Activated T-helper 1 cell treated with anti-CD3 and anti-CD28 coated beads, Interleukin-12 subunit alpha, Interleukin-12 subunit beta, Interleukin-2, Interleukin-4 antibody, amounts not matched to agents 30 ng/mL and 10 ng/mL and 1 ng/mL, durations not matched to agents 14 hours and 24 hours and 36 hours (primary cell): ENCODE measurements at regions not wholly inside any gene's neighbourhood (a gene's known extent, or its start where the extent isn't known, plus 50 kb on each side); places are given as distances from the start of the nearest gene placed in this dataset.
"Not testable (repeated sequence)": the region's sequence is repeated elsewhere in the genome, so short reads cannot be mapped to it uniquely, and the experiment has no call there.

Experiments
- DNase-seq: peaks from one replicate; pipeline ENCODE4 v3.0.0; 2021; ENCODE audit warnings: low spot score
- H3K27ac Mint-ChIP-seq: one replicate; pipeline ENCODE4 v1.8.0; 2021; ENCODE audit warnings: mild to moderate bottlenecking, mixed read lengths
- H3K27me3 Mint-ChIP-seq: one replicate; pipeline ENCODE4 v1.8.0; 2022; ENCODE audit warnings: mild to moderate bottlenecking, moderate library complexity, mixed read lengths; ENCODE audit not compliant: insufficient read depth
- H3K36me3 Mint-ChIP-seq: one replicate; pipeline ENCODE4 v1.8.0; 2021; ENCODE audit warnings: low read depth, mixed read lengths
- H3K4me1 Mint-ChIP-seq: one replicate; pipeline ENCODE4 v1.8.0; 2021; ENCODE audit warnings: low read depth, mixed read lengths
- H3K4me3 Mint-ChIP-seq: one replicate; pipeline ENCODE4 v1.8.0; 2021; ENCODE audit warnings: mild to moderate bottlenecking, moderate library complexity, mixed read lengths
- H3K9me3 Mint-ChIP-seq: one replicate; pipeline ENCODE4 v1.8.0; 2021; ENCODE audit warnings: mixed read lengths
- intact Hi-C: fragments of 100-400 bp; cut with micrococcal nuclease; formaldehyde crosslinking; loops from one replicate; pipeline ENCODE4 v1.15.1; 2024

- DNase-seq = no peak
- Mint-ChIP-seq H3K27me3 (no peaks in the 10 kb centered on the region), H3K4me1 (no peaks in the 10 kb centered on the region), H3K9me3 (no peaks in the 10 kb centered on the region), H3K4me3 (no peak overlapping the region), H3K36me3 (no peaks in the 10 kb centered on the region), H3K27ac (no peak overlapping the region)
- intact Hi-C loops = no loop called here
These were observed 346.1 kb downstream of the SI start for GRCh38 chr3:164732166-164732565.

GRCh38 chr3:164730815-164731360 lies 347.4 kb downstream of the SI start:
- no peak overlapping the region for H3K27ac Mint-ChIP-seq
- intact Hi-C loops = no loop called here
- H3K4me1 Mint-ChIP-seq = no peaks in the 10 kb centered on the region
- no peaks in the 10 kb centered on the region for H3K9me3 Mint-ChIP-seq
- no peaks in the 10 kb centered on the region for H3K36me3 Mint-ChIP-seq
- no peaks in the 10 kb centered on the region for H3K27me3 Mint-ChIP-seq
- DNase-seq = no peak
- no peak overlapping the region for H3K4me3 Mint-ChIP-seq

DNA sequence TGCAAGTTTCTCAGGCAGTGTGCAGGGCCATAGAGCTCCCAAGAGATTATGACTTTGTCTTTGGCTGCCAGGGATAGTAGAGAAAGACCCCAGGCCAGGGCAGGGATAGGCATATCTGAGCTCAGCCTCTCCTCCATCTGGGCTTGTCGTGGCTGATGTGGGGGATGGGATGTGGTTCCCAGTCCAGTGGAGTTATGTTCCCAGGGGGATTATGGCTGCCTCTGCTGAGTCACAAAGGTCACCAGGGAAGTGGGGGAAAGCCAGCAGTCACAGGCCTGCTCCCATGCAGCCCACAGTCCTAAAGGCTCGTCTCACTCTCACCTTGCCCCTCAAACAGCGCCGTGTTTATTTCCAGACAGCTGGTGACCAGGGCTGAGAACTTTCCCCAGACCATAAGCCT lies 354.9 kb downstream of the SI start:
- H3K4me3 Mint-ChIP-seq = no peak overlapping the region
- no peaks in the 10 kb centered on the region for H3K27me3 Mint-ChIP-seq
- H3K36me3 Mint-ChIP-seq = no peaks in the 10 kb centered on the region
- intact Hi-C loops = no loop called here
- peaks cover 14% of the 10 kb centered on the region for H3K9me3 Mint-ChIP-seq
- no peak overlapping the region for H3K27ac Mint-ChIP-seq
- H3K4me1 Mint-ChIP-seq = no peaks in the 10 kb centered on the region
- no peak for DNase-seq

DNA sequence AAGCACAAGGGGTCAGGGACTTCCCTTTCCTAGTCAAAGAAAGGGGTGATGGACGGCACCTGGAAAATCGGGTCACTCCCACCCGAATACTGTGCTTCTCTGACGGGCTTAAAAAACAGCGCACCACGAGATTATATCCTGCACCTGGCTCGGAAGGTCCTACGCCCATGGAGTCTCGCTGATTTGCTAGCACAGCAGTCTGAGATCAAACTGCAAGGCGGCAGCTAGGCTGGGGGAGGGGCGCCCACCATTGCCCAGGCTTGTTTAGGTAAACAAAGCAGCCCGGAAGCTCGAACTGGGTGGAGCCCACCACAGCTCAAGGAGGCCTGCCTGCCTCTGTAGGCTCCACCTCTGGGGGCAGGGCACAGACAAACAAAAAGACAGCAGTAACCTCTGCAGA lies 375.5 kb downstream of the SI start:
- H3K27ac Mint-ChIP-seq, intact Hi-C loops, H3K9me3 Mint-ChIP-seq, DNase-seq, H3K4me1 Mint-ChIP-seq, H3K27me3 Mint-ChIP-seq, H3K36me3 Mint-ChIP-seq, H3K4me3 Mint-ChIP-seq: not testable (repeated sequence)

DNA sequence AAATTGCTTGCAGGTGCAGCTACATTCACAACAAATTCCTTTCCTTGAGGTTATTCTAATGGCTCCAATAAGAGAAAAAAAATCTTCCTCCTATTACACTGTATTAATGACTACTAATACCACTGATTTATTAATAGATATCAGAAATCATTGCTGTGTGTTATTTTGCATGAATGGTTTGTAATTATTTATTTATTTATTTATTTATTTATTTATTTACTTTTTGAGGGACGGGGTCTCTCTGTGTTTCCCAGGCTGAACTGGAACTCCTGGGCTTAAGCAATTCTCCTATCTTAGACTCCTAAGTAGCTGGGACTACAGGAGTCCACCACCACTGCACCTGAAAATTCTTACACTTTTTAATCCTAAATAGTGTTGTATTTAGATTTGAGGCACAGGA lies 390.4 kb downstream of the SI start:
- no peaks in the 10 kb centered on the region for H3K36me3 Mint-ChIP-seq
- DNase-seq = no peak
- H3K27ac Mint-ChIP-seq = no peak overlapping the region
- H3K27me3 Mint-ChIP-seq = no peaks in the 10 kb centered on the region
- H3K4me3 Mint-ChIP-seq = no peak overlapping the region
- intact Hi-C loops = no loop called here
- peaks cover 4% of the 10 kb centered on the region for H3K9me3 Mint-ChIP-seq
- H3K4me1 Mint-ChIP-seq = no peaks in the 10 kb centered on the region

- Mint-ChIP-seq H3K4me3 (no peak overlapping the region), H3K9me3 (peaks cover 4% of the 10 kb centered on the region), H3K27ac (no peak overlapping the region), H3K27me3 (no peaks in the 10 kb centered on the region), H3K36me3 (no peaks in the 10 kb centered on the region), H3K4me1 (no peaks in the 10 kb centered on the region)
- DNase-seq = no peak
- intact Hi-C loops = no loop called here
These were observed 391.1 kb downstream of the SI start for GRCh38 chr3:164687211-164687610.

DNA sequence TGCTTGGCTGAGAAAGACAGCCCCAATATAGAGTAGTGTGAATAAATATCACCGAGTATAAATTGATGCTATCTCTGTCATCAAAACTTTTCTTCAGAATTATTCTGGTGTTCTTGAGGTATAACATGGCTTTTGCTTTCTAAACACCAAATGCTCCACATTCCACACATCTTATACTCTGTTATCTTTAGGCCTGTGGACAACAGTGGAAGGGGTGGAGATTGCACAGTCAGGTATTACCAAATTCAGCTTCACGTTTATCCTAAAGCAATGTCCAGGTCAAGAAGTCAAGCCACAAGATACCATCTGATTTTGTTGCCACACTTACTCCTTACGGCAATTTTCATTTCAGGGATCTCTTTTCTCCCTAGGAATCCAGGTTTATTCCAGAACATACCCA lies 394.8 kb downstream of the SI start:
- Mint-ChIP-seq H3K27ac (no peak overlapping the region), H3K4me3 (no peak overlapping the region), H3K36me3 (no peaks in the 10 kb centered on the region), H3K27me3 (no peaks in the 10 kb centered on the region), H3K9me3 (peaks cover 4% of the 10 kb centered on the region), H3K4me1 (no peaks in the 10 kb centered on the region)
- intact Hi-C loops = no loop called here
- DNase-seq = no peak

DNA sequence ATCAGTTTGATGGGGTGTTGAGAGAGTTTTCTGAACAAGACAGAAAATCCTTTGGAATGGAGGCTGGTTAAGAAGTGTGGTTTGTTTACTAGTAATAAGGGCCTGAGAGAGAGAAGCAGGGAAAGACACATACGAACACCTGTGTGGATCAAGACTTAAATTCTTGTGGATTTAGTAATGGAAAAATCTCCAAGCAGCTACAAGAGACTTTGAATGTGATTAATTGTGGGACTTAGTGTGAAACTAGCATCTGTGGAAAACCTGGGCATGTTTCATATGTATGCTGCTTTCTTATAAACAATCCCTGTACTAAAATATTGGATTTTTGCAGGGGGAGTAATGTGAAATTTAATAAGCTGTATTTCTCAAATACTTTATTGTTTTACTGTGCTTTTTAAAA lies 399.1 kb downstream of the SI start:
- H3K4me1 Mint-ChIP-seq = no peaks in the 10 kb centered on the region
- no peak for DNase-seq
- intact Hi-C loops = no loop called here

DNA sequence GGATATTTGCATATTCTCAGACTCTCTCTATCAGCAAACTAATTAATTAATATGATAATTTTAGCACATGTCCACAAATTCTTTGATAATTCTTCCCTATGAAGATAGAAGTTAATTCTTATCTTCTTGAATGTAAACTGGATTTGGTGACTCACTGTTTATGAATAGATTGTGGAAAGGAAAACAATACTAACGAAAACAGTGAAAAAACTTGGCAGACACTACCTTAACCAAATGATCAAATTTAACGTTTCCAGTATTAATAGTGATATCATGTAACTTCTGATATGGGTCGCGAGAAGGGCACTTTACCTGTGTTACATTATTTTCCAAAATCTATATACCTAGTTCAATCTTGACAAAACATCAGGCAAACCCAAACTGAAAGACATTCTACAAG lies 401.0 kb downstream of the SI start:
- no peaks in the 10 kb centered on the region for H3K4me1 Mint-ChIP-seq
- intact Hi-C loops = no loop called here

More for the DNA sequence above, 399.1 kb downstream of the SI start:
- no peak overlapping the region for H3K27ac Mint-ChIP-seq
- H3K9me3 Mint-ChIP-seq = no peaks in the 10 kb centered on the region
- no peak overlapping the region for H3K4me3 Mint-ChIP-seq
- H3K36me3 Mint-ChIP-seq = no peaks in the 10 kb centered on the region
- no peaks in the 10 kb centered on the region for H3K27me3 Mint-ChIP-seq

DNA sequence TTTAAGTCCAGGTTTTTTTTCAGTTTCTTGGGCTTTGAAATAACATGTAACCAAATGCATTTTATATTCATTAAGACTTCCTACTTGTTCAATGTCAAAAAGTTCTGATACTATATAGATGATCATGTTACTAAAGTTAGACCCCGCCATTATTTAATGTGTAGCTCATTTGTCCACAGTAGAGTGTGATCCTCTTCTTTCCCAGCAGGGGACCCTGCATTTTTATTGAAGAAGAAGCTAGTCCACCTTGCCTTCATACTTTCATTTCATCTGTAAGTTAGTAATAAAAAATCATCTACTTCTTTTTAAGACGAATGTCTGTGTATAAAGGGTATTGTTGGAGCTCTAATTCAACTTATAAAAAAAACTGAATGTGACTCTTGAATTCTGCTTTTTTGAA lies 404.6 kb downstream of the SI start:
- Mint-ChIP-seq H3K27me3 (no peaks in the 10 kb centered on the region), H3K27ac (no peak overlapping the region), H3K4me3 (no peak overlapping the region), H3K4me1 (no peaks in the 10 kb centered on the region), H3K36me3 (no peaks in the 10 kb centered on the region), H3K9me3 (no peaks in the 10 kb centered on the region)
- DNase-seq = no peak
- intact Hi-C loops = no loop called here

More for the DNA sequence above, 401.0 kb downstream of the SI start:
- no peak overlapping the region for H3K27ac Mint-ChIP-seq
- H3K4me3 Mint-ChIP-seq = no peak overlapping the region
- no peaks in the 10 kb centered on the region for H3K36me3 Mint-ChIP-seq
- H3K9me3 Mint-ChIP-seq = no peaks in the 10 kb centered on the region
- no peak for DNase-seq
- H3K27me3 Mint-ChIP-seq = no peaks in the 10 kb centered on the region

- Mint-ChIP-seq H3K36me3 (no peaks in the 10 kb centered on the region), H3K9me3 (peaks cover 2% of the 10 kb centered on the region), H3K27me3 (no peaks in the 10 kb centered on the region), H3K27ac (no peak overlapping the region), H3K4me3 (no peak overlapping the region), H3K4me1 (no peaks in the 10 kb centered on the region)
- intact Hi-C loops = no loop called here
- DNase-seq = no peak
These were observed 420.2 kb downstream of the SI start for GRCh38 chr3:164658125-164658524.

- no peaks in the 10 kb centered on the region for H3K27me3 Mint-ChIP-seq
- H3K36me3 Mint-ChIP-seq = no peaks in the 10 kb centered on the region
- no peak for DNase-seq
- peaks cover 3% of the 10 kb centered on the region for H3K9me3 Mint-ChIP-seq
- intact Hi-C loops = no loop called here
- H3K4me3 Mint-ChIP-seq = no peak overlapping the region
- H3K4me1 Mint-ChIP-seq = no peaks in the 10 kb centered on the region
- H3K27ac Mint-ChIP-seq = no peak overlapping the region
These were observed 420.7 kb downstream of the SI start for GRCh38 chr3:164657631-164658030.

GRCh38 chr3:164655462-164655861 lies 422.8 kb downstream of the SI start:
- Mint-ChIP-seq H3K27ac (no peak overlapping the region), H3K27me3 (no peaks in the 10 kb centered on the region), H3K4me3 (no peak overlapping the region), H3K36me3 (no peaks in the 10 kb centered on the region), H3K9me3 (peaks cover 6% of the 10 kb centered on the region), H3K4me1 (no peaks in the 10 kb centered on the region)
- DNase-seq = no peak
- intact Hi-C loops = no loop called here

DNA sequence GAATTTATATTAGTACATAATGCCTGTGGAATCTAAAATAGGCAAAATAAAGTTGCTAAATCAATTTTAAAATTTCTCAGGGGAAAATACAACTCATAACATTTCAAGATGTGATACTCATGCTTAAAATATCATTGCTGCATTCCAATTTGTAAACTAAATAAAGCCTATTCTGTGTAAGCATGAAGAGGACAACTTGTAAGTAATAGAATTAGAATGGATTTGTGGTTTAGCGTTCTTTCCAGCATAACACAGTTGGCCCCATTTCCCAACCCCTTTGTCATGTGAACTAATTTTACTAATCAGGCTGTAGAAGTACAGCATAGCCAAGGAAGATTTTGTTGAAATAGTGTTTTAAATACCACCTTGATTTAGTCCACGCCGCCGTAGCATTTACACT lies 437.2 kb downstream of the SI start:
- Mint-ChIP-seq H3K4me3 (no peak overlapping the region), H3K36me3 (no peaks in the 10 kb centered on the region), H3K9me3 (peaks cover 3% of the 10 kb centered on the region), H3K4me1 (no peaks in the 10 kb centered on the region), H3K27me3 (no peaks in the 10 kb centered on the region), H3K27ac (no peak overlapping the region)
- intact Hi-C loops = no loop called here
- no peak for DNase-seq
